H1 (cell line): ENCODE measurements at regions not wholly inside any gene's neighbourhood (a gene's known extent, or its start where the extent isn't known, plus 50 kb on each side); places are given as distances from the start of the nearest gene placed in this dataset.

Experiments
- RBBP5 ChIP-seq: IDR thresholded peaks from 2 replicates; pipeline ENCODE4 v1.7.1; 2012; ENCODE audit warnings: low read depth, mild to moderate bottlenecking, inconsistent platforms, low read length, moderate library complexity, borderline replicate concordance

- no peak for TF ChIP-seq RBBP5
Measured at GRCh38 chr18:27769152-27769551, 407.8 kb downstream of the CDH2 start (continued).
